ENCODE measurements at regions not wholly inside any gene's neighbourhood (a gene's known extent, or its start where the extent isn't known, plus 50 kb on each side); places are given as distances from the start of the nearest gene placed in this dataset.

DNA sequence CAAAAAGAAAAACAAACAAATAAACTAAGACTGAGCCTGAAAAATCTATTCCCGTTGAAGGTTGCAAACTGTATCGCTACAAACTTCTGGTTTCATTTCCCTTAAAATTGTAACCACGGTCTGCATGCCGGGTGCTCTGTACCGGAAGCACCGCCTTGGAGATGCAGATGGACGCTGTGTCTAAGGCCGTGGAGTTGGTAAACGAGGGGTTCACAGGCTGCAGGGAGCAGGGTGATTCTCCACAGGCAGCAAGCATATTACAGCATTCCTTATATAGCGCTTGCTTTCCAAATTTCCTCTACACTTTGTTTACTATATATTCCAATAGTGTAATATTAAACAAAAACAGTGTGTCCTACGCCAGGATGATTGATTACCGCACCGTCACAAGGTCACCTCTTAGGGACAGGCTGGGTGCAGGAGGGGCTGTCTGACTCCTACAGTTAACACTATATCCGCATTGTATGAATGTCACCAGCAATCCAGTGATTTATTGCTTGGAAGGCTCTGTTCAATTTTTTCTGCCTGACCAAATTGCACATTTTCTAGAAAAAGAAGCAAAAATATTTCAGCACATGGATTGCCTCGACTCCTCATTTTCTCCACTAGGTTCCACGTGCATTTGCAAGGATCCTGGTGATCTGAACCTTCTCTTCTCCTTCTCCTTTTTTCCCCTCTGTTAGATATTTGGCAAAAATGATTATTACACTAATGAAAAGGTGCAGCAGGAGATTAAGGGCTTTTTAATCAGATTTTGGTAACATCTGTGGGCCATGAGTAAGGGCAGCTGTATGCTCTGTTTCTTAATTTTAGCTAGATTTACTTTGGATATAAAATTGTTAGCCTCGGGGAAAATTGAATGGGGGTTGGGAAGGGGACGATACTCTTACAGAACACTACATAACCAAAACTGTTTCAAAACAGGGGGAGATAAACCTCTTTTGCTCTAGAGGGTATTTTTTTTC lies 325.8 kb upstream of the MGMT start:
- no peak for FAIRE-seq

DNA sequence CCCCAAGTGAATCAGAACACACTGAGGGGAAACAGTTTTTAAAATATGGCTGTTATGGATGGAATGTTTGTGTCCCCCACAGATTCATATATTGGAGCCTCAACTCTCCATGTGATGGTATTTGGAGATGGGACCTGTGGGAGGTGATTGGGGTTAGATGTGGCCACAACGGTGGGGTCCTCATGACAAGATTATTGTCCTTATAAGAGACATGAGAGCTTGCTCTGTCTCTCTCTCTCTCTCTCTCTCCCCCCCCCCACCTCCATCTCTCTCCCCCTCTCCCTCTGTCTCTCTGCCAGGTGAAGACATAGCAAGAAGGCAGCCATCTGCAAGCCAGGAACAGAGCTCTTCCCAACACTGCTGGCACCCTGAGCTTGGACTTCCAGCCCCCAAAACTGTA lies 315.8 kb upstream of the MGMT start:
- FAIRE-seq = no peak

DNA sequence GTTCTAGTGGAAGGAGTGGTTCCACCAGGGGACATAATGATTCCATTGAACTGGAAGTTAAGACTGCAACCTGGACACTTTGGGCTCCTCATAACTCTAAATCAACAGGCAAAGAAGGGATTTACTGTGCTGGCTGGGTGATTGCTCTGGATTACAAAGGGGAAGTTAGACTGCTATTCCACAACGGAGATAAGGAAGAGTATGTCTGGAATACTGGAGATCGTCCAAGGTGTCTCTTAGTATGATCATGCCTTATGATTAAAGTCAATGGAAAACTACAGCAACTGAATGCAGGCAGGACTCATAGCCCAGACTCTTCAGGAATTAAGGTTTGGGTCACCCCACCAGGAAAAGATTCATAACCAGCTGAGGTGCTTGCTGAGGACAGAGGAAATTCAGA lies 310.6 kb upstream of the MGMT start:
- no peak for FAIRE-seq

DNA sequence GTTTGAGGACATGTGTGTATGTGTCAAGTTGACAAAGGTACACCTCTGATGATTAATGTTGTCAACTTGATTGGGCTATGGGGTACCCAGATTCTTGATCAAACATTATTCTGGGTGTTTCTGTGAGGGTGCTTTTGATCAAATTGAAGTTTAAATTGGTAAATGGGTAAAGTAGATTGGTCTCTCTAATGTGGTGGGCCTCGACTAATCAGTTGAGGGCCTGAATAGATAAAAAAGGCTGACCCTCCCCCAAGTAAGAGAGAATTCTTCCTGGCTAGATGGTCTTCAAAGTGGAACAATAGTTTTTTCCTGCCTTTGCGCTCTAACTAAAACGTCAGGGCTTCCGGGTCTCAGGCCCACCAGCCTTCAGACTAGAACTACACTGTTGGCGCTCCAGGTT lies 309.9 kb upstream of the MGMT start:
- FAIRE-seq = no peak

DNA sequence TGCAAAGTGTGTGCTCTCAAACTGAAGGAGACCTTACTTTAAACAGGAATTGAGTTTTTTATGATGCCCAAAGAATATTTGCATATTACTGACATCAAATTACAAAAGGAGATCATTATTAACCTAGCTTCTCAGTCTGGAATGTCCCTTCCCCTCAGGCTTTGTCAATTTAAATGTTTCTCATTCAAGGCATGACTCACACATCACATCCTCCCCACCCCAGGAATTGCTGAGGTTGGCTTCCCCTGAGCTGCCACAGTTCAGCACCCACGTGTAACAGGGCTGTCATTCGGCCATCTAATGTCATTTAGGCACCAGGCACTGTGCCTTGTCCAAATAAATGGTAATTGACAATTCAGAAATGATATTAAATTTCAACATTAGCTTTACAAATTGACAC lies 305.9 kb upstream of the MGMT start:
- FAIRE-seq = no peak

DNA sequence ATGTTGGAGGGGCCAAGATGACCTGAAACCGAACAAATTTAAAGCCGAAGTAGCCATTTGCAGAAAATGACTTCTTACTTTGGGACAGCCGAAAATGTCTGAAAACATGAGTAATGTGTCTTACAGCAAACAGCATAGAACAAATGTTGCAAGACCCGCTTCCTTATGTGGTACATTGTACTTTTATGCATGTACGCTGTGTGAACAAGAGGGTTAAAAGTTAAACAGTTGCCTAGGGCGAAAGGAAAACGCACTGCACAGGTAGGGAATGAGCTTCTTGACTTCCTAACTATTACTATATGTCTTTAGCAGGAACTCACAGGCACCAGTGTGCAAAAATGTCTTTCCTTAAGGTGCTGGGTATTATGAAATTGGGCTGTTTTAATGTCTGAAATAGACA lies 303.5 kb upstream of the MGMT start:
- FAIRE-seq = no peak

DNA sequence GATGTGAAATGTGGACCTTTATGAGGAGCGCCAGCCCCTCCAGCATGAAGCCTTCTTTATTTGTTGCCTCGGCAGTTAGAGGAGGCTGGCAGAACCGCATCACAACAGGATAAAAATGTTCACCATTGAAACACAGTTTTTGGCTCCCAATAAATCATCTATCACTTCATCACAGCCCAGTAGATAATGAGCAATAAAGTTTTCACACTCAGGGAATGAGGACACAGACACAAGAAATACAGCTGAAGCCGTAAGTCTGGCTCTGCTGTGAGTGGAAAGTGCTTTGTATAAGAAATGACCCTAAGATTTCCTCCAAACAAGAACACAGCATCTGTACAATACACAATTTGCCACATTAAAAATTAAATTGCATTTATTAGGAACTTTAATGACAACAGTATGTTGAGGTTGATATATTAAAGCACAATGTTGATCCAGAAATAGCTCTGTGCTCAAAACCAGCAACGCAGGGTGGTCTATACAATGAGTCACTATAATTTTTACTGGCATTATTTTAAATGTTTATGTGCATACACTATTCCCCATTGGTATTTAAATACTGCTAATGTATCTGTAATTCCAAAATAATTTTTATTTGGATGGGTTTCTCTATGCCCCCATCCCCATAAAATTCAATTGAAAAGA lies 301.8 kb upstream of the MGMT start:
- no peak for FAIRE-seq

DNA sequence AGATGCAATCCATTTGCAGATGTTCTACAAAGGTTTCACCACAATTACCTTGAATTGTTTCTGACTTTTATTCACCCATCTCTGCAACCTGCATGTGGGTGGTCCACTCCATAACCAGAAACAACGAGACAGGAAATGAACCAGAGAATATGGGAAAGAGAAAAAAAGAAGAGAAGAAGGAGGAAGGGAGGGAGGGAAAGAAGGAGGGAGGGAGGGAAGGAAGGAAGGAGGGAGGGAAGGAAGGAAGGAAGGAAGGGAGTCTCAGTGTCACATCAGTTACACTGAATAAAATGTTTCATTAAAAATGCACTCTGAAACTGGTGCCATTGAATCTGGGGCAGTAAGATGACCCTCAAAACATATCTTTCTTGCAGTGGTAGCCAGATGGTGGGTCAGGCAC lies 301.3 kb upstream of the MGMT start:
- no peak for FAIRE-seq

DNA sequence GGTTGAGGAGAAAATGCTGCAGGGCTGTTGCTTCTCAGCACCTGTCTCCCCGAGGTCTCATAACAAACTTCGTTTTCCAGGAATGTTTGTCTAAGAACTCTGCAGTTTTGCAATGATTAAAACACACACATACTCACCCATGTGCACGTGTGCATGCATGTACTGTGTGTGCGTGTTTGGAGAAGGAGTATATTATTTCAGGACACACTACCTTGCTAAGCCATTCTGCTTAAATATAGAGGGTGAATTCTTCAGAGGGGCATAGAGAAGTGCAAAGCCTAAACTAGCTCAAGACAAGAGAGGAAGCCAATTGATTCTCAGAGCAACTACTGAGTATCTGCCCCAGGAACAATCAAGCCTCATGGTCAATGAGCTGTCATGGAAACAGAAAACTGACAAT lies 298.4 kb upstream of the MGMT start:
- FAIRE-seq = no peak

DNA sequence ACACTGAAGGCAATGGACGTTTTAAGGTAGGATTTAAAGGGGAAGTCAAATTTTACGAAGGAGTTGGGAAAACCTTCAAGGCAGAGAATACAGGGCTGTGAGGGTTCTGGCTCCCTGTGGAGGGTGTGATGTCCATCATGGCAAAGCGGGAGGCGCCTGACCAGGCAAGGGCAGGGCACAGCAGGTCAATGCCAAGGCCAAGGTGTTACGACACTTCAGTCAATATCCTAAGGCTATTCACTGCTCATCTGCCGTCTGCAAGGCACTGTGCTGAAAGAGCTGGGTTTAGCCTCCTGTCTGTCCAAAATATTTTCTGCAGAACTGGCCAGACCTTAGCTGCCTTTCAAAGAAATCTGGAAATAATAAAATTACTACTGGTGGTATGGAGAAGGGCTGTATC lies 297.9 kb upstream of the MGMT start:
- FAIRE-seq = no peak

DNA sequence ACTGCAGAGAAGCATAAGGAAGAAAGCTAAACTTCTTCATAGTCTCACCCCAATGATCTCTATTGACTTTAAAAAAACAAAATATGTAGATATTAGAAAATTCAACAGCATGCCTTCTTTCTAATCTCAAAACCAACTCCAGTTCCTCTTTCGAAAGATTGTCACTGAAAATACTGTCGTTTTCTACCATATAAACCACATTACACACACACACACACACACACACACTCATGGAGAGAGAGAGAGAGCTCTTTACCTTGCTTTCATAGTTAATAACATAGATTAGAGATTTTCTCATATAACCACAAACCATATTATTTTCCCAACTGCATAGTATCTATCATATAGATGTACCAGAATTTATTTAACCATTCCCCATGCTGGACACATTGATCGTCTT lies 296.2 kb upstream of the MGMT start:
- no peak for FAIRE-seq

DNA sequence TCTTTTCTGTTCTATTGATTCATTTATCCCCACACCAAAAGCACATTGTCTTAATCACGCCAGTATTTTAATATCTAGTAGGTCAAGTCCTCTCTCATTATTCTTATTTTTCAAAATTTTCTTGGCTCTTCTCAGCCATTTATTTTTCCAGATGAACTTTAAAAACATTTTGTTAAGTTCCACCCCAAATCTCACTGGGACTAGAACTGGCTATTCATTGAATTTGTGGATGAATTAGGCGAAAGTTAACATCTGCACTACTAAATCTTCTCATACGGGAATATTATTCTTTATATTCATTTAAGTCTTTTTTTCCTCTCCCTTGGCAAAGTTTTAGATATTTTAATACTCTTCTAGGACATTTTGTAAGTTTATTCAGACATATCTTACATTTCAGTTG lies 295.2 kb upstream of the MGMT start:
- FAIRE-seq = no peak

DNA sequence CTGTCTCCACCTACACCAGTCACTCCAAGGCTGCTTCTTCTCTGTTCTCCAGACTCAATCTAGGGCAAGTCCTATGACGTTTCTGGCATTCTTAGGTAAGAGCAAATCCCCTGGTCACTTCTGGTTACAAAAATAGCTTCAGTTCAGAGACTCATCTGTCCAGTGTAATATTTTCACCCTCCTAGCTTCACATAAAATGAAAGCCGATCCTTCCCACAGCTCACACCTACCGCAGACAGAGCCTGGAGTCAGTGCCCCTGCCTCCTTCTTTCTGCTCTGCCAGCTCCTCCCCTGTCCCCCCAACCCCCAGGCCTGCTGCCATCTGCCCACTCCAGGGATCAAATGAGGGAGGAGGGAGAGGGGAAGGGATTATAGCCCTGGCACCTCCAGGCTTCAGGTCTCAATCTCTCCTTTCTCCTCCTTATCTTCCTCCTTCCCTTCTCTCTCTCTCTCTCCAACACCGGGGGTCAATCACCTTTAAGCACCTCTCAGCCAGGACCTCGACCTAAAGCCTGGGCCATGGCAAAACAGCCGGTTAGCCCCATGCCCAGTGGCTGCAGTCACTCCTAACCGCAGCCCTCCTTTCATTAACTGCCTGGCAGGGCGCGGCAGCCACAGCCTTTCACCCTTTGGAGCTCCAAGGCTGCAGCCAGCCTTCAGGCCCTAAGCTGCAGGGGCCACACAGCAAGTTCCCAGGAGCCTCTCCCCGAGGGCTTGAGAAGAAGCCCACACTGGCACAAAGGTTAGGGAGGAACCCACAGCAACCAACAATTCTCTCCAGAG lies 292.6 kb upstream of the MGMT start:
- no peak for FAIRE-seq

DNA sequence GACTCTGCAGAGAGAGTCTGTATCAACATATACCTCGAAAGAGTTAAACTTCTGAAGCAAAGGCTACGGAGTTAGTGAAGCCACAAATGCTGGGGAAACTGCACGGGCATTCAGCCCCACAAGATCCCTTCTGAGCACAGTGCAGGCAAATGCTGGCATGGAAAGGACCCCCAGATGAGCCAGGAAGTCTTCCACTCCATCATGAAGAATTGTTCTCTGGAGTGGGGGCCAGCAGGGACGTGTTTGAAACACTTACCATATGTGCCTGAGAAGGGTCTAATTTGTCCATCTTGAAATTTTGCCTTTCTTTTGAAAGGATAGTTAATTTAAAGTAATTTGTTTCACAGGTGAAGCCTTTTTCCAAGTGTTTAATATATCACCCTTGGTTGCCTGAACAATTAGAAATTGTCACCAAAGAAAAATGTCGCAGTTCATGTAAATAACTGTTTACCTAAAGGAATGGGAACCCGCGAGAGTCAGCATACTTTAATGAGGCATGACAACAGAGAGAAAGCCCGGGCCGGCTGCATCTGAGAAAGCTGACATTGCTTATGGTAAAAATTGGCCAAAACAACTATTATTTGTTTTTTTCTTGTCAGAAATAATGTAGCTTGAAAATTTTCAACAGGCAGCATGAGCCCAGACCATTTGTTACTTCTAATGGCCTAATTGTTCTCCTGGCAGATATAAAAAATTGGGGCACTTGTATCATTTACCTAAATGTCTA lies 287.6 kb upstream of the MGMT start:
- no peak for FAIRE-seq

DNA sequence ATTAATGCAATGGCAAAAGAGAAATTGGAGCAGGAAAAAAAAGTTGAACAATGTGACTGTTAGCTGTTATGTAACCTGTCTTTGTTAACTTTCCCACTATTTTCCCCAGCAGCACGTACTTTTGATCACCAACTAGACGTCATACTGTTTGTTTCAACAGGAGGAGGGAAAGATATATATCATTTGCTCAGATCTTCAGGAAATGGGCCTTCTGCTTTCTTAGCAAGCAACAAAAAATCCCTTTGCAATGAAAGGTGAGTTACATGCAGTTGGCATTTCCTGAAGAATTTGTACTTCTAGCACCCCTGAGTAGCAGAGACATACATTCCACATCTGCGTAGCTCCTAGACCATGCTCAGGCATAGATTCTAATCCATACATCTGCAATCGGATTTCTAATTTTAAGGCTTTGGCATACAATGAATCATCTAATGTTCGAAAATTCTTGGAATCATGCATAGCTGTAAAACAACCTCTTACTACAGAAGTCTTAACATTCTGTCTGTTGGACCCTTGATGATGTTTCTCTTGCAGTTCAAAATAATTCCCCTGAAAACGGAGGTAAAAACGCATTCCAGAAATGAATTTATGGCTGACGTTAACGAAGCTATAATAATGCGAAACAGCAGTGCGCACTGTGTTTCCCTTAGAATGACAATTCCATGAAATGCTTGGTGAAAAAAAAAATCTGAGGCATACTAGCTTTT lies 286.9 kb upstream of the MGMT start:
- FAIRE-seq = no peak

DNA sequence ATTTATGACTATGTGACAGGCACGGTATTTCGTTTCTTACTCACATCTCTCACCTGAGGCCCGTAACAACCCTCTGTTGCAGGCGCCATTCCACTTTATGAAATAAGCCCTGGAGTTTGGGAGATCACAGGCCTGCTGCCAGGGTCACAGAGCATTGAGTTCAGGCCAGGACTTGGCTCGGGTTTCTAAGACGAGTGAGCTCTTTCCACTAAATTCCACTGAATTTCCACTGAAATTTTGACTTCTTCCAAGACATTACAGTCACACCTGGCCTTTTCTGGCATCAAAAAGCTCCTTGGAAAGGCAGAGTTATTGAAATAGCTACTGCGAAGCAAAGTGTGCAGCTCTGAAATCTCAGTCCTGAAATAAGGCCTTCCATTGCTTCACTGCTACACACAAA lies 282.8 kb upstream of the MGMT start:
- no peak for FAIRE-seq

DNA sequence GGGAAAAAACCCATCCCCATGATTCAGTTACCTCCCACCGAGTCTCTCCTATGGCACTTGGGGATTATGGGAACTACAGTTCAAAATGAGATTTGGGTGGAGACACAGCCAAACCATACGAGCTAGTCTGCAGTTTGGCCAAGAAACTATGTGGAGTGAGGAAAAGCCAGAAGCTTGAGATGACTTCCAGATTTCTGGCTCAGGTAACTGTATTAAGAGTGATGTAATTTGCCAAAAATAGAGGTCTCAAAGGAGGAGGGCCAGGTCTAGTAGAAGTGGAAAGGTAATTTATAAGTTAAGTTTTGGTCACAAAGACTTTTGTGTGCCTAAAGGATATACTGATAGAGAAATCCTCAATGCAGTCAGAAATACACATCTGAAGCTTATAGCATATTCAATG lies 279.7 kb upstream of the MGMT start:
- no peak for FAIRE-seq

DNA sequence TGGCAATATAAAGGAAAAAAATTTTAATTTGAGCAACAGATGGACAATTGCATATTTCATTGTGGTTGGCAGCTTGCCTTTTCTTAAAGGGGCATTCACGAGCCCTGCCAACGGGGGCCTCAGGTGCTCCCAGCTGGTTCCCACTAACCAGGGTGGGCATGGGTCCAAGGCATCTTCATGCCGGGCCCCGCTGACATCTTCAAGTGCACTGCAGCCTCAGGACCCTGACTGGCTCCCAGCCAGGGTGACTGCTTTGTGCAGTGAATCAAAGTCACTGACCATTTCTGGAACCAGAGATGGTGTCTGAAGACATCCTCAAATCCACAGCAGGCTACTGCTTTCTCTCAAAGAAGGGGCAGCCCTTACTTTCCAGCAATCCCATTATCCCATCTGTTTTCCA lies 275.2 kb upstream of the MGMT start:
- no peak for FAIRE-seq

DNA sequence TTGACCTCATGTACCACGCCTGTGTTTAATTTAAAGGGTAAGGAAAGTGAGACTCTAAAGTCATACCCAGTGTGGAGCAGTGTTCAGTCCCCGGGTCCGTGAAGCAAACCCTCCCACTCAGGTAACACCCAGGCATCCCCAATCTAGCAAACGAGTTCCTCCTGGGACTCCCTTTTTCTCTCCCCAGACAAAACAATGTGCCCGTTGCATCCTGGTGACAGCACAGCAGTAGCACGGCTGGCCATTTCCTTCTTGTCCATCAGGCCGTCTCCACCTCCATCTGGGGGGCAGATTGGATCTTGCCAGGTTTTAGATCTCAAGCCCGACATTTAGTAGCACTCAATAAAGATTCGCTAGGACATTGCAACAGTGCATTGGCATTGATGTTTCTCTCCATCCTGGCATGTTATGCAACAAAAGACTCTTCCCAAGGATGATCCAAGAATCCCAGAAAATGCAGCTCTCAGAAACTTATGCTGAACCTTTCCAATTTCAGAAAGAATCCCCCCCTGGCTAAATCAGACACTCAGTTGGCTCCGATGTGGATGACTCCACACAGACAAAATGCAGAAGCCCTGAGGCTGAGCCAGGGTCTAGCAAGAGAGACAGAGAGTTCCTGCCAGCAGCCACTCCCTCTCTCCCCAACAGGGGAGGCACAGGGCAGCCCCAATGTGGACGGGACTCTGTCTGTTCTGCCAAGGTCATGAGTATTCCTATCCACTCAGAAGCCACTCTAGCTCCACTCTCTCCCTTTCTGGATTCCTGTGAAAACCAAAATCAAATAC lies 274.5 kb upstream of the MGMT start:
- FAIRE-seq = no peak

DNA sequence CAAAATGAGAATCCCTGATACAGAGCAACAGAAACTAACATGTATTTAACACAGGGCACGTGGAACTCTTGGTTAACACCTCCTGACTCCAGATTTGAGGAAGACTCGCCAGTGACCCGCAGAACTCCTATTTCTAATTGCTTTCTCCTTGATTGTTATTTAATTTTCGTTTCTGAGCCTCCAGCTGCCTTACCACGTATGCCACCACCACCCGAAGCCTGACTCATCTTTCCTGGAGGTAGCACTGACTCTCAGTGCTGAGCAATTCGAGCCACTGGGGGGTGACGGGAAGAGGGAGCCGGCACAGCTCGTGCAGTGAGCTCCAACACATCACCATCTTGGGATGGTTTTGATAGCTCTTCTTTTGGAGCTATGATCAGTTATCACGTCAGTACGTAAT lies 273.9 kb upstream of the MGMT start:
- FAIRE-seq = no peak

DNA sequence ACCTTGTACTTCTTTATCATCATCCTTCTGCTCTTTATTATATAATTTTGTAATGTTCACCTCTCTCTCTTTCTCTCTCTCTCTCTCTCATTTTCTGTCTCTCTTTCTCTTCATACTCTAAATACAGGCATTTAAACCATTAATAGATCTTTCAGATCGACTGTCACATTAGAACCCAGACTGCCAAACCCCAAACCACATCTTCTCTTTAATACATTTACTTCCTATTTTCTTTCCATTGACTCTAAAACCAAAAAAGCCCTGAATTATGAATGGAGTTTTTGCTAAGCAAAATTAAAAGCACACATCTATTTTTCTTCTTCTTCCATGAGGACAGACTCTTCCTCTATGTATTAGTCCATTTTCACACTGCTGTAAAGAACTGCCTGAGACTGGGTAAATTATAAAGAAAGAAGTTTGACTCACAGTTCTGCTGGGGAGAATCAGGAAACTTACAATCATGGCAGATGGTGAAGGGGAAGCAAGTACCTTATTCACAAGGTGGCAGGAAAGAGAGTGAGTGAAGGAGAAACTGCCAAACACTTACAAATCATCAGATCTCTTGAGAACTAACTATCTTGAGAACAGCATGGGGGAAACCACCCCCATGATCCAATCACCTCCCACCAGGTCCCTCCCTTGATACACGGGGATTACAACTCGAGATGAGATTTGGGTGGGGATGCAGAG lies 272.7 kb upstream of the MGMT start:
- no peak for FAIRE-seq
